CD4-positive, CD25-positive, alpha-beta regulatory T cell (primary cell): ENCODE measurements at regions not wholly inside any gene's neighbourhood (a gene's known extent, or its start where the extent isn't known, plus 50 kb on each side); places are given as distances from the start of the nearest gene placed in this dataset.

Experiments
- ATAC-seq, 2 donors: fragments of 150-1000 bp; cut with Tn5 transposase; one replicate each; pipeline ENCODE4 v1.10.0; 2021; ENCODE audit warnings: low read depth in 2 of 2, moderate number of reproducible peaks in 2 of 2, moderate library complexity in 1 of 2
- DNase-seq, 3 donors: peaks; one replicate each; pipeline versions ENCODE4 v3.0.0 to v3.0.0-alpha.2; 2012 to 2022; ENCODE audit warnings: mixed read lengths in 1 of 3
- H3K27ac ChIP-seq: one replicate; pipeline ENCODE4 v1.7.0; 2013; ENCODE audit warnings: mild to moderate bottlenecking, low read length; ENCODE audit not compliant: insufficient read depth, poor library complexity, severe bottlenecking
- H3K27me3 ChIP-seq: one replicate; pipeline ENCODE4 v1.7.0; 2013; ENCODE audit warnings: low read length; ENCODE audit not compliant: control insufficient read depth, insufficient read depth
- H3K36me3 ChIP-seq: one replicate; pipeline ENCODE4 v1.7.0; 2013; ENCODE audit warnings: mild to moderate bottlenecking, low read length, moderate library complexity; ENCODE audit not compliant: control insufficient read depth, insufficient read depth
- H3K4me1 ChIP-seq: 2 replicates; pipeline ENCODE4 v1.7.0; 2013; ENCODE audit warnings: mild to moderate bottlenecking, low read length; ENCODE audit not compliant: insufficient read depth, control insufficient read depth, poor library complexity, severe bottlenecking
- H3K4me3 ChIP-seq: one replicate; pipeline ENCODE4 v1.7.0; 2013; ENCODE audit warnings: low read depth, mild to moderate bottlenecking, low read length, moderate library complexity
- H3K9me3 ChIP-seq, 2 experiments: 1 replicate in 1 of 2; 2 replicates in 1 of 2; pipeline ENCODE4 v1.7.0; 2013; ENCODE audit warnings: low read length in 2 of 2, mild to moderate bottlenecking in 1 of 2, moderate library complexity in 1 of 2; ENCODE audit not compliant: control insufficient read depth in 2 of 2
- H3K27ac Mint-ChIP-seq, 3 donors: one replicate each; pipeline ENCODE4 v1.8.0; 2020 to 2022; ENCODE audit warnings: mild to moderate bottlenecking in 3 of 3, mixed read lengths in 3 of 3, moderate library complexity in 2 of 3
- H3K27me3 Mint-ChIP-seq: one replicate; pipeline ENCODE4 v1.8.0; 2022; ENCODE audit warnings: mild to moderate bottlenecking, mixed read lengths
- H3K36me3 Mint-ChIP-seq: one replicate; pipeline ENCODE4 v1.8.0; 2020; ENCODE audit warnings: mixed read lengths
- H3K4me1 Mint-ChIP-seq, 4 donors: one replicate each; pipeline ENCODE4 v1.8.0; 2020 to 2022; ENCODE audit warnings: mixed read lengths in 4 of 4, mild to moderate bottlenecking in 1 of 4
- H3K4me3 Mint-ChIP-seq, 4 donors: one replicate each; pipeline ENCODE4 v1.8.0; 2020 to 2022; ENCODE audit warnings: mild to moderate bottlenecking in 4 of 4, mixed read lengths in 4 of 4, moderate library complexity in 3 of 4
- H3K9me3 Mint-ChIP-seq, 7 donors: one replicate each; pipeline ENCODE4 v1.8.0; 2020 to 2022; ENCODE audit warnings: mixed read lengths in 7 of 7, mild to moderate bottlenecking in 3 of 7, moderate library complexity in 2 of 7

GRCh38 chr15:47523681-47524475, 193.4 kb upstream of the SEMA6D start:
- peaks cover 0 to 2% of the 10 kb centered on the region in 2 experiments for H3K9me3 ChIP-seq
- H3K27me3 Mint-ChIP-seq, result no peaks in the 10 kb centered on the region
- no peaks in the 10 kb centered on the region for H3K27me3 ChIP-seq
- no peaks in the 10 kb centered on the region for H3K4me1 ChIP-seq
- H3K36me3 ChIP-seq, result no peaks in the 10 kb centered on the region
- H3K4me1 Mint-ChIP-seq, result no peaks in the 10 kb centered on the region
- no peak overlapping the region for H3K4me3 Mint-ChIP-seq
- H3K4me3 ChIP-seq, result no peak overlapping the region
- peaks cover 0 to 8% (median 3%) of the 10 kb centered on the region in 7 donors for H3K9me3 Mint-ChIP-seq
- DNase-seq (no peak), ATAC-seq (no peak)
- H3K27ac Mint-ChIP-seq, result no peak overlapping the region
- H3K27ac ChIP-seq, result no peak overlapping the region
- H3K36me3 Mint-ChIP-seq, result no peaks in the 10 kb centered on the region

GRCh38 chr15:47529241-47529640, 188.1 kb upstream of the SEMA6D start:
- no peaks in the 10 kb centered on the region for H3K36me3 Mint-ChIP-seq
- no peaks in the 10 kb centered on the region for H3K4me1 ChIP-seq
- H3K27me3 ChIP-seq, result no peaks in the 10 kb centered on the region
- DNase-seq (no peak), ATAC-seq (no peak)
- H3K4me1 Mint-ChIP-seq, result no peaks in the 10 kb centered on the region
- H3K4me3 Mint-ChIP-seq, result no peak overlapping the region
- H3K27me3 Mint-ChIP-seq, result no peaks in the 10 kb centered on the region
- H3K9me3 Mint-ChIP-seq, result peaks cover 0 to 4% (median 2%) of the 10 kb centered on the region in 7 donors
- H3K27ac Mint-ChIP-seq, result no peak overlapping the region
- H3K27ac ChIP-seq, result no peak overlapping the region
- H3K9me3 ChIP-seq, result no peaks in the 10 kb centered on the region
- H3K4me3 ChIP-seq, result no peak overlapping the region
- H3K36me3 ChIP-seq, result no peaks in the 10 kb centered on the region

GRCh38 chr15:47534673-47535072, 182.6 kb upstream of the SEMA6D start:
- Mint-ChIP-seq H3K36me3 (no peaks in the 10 kb centered on the region), H3K27ac (no peak overlapping the region), H3K4me3 (no peak overlapping the region), H3K27me3 (no peaks in the 10 kb centered on the region), H3K9me3 (peaks cover under 1 to 12% (median 4%) of the 10 kb centered on the region in 7 donors), H3K4me1 (no peaks in the 10 kb centered on the region)
- no peak for ATAC-seq
- Histone ChIP-seq H3K27ac (no peak overlapping the region), H3K36me3 (no peaks in the 10 kb centered on the region), H3K27me3 (no peaks in the 10 kb centered on the region), H3K9me3 (no peaks in the 10 kb centered on the region), H3K4me3 (no peak overlapping the region), H3K4me1 (no peaks in the 10 kb centered on the region)
- DNase-seq, result no peak

- H3K36me3 Mint-ChIP-seq, result no peaks in the 10 kb centered on the region
- Histone ChIP-seq H3K27ac (no peak overlapping the region), H3K27me3 (no peaks in the 10 kb centered on the region), H3K4me3 (no peak overlapping the region), H3K4me1 (no peaks in the 10 kb centered on the region), H3K9me3 (no peaks in the 10 kb centered on the region), H3K36me3 (no peaks in the 10 kb centered on the region)
- H3K27ac Mint-ChIP-seq, result no peak overlapping the region
- DNase-seq (no peak), ATAC-seq (no peak)
- no peak overlapping the region for H3K4me3 Mint-ChIP-seq
- peaks cover 0 to 21% (median 5%) of the 10 kb centered on the region in 7 donors for H3K9me3 Mint-ChIP-seq
- no peaks in the 10 kb centered on the region for H3K4me1 Mint-ChIP-seq
- H3K27me3 Mint-ChIP-seq, result no peaks in the 10 kb centered on the region
Measured at GRCh38 chr15:47541562-47541961, 175.7 kb upstream of the SEMA6D start.

GRCh38 chr15:47542312-47542989, 174.9 kb upstream of the SEMA6D start:
- Histone ChIP-seq H3K27me3 (no peaks in the 10 kb centered on the region), H3K4me1 (no peaks in the 10 kb centered on the region), H3K36me3 (no peaks in the 10 kb centered on the region), H3K9me3 (no peaks in the 10 kb centered on the region), H3K27ac (no peak overlapping the region), H3K4me3 (no peak overlapping the region)
- no peaks in the 10 kb centered on the region for H3K36me3 Mint-ChIP-seq
- H3K27me3 Mint-ChIP-seq, result no peaks in the 10 kb centered on the region
- no peak for DNase-seq
- peaks cover 0 to 2% (median 0%) of the 10 kb centered on the region in 4 donors for H3K4me1 Mint-ChIP-seq
- H3K9me3 Mint-ChIP-seq, result peaks cover 0 to 23% (median 5%) of the 10 kb centered on the region in 7 donors
- no peak for ATAC-seq
- H3K4me3 Mint-ChIP-seq, result no peak overlapping the region
- H3K27ac Mint-ChIP-seq, result no peak overlapping the region

- ATAC-seq, result no peak
- Histone ChIP-seq H3K4me3 (no peak overlapping the region), H3K9me3 (no peaks in the 10 kb centered on the region), H3K27ac (no peak overlapping the region), H3K36me3 (no peaks in the 10 kb centered on the region), H3K27me3 (no peaks in the 10 kb centered on the region), H3K4me1 (no peaks in the 10 kb centered on the region)
- no peak for DNase-seq
- H3K36me3 Mint-ChIP-seq, result no peaks in the 10 kb centered on the region
- H3K4me3 Mint-ChIP-seq, result no peak overlapping the region
- peaks cover 0 to 10% (median 3%) of the 10 kb centered on the region in 7 donors for H3K9me3 Mint-ChIP-seq
- no peaks in the 10 kb centered on the region for H3K27me3 Mint-ChIP-seq
- no peak overlapping the region for H3K27ac Mint-ChIP-seq
- peaks cover 0 to 2% (median 0%) of the 10 kb centered on the region in 4 donors for H3K4me1 Mint-ChIP-seq
Measured at GRCh38 chr15:47548231-47548630, 169.1 kb upstream of the SEMA6D start.

GRCh38 chr15:47548986-47549385, 168.3 kb upstream of the SEMA6D start:
- Mint-ChIP-seq H3K9me3 (peaks cover 0 to 5% (median 3%) of the 10 kb centered on the region in 7 donors), H3K4me1 (peaks cover 0 to 2% (median 0%) of the 10 kb centered on the region in 4 donors), H3K36me3 (no peaks in the 10 kb centered on the region), H3K27ac (no peak overlapping the region), H3K4me3 (no peak overlapping the region), H3K27me3 (no peaks in the 10 kb centered on the region)
- Histone ChIP-seq H3K4me3 (no peak overlapping the region), H3K9me3 (no peaks in the 10 kb centered on the region), H3K4me1 (no peaks in the 10 kb centered on the region), H3K27me3 (no peaks in the 10 kb centered on the region), H3K27ac (no peak overlapping the region), H3K36me3 (no peaks in the 10 kb centered on the region)
- DNase-seq (no peak), ATAC-seq (no peak)
